ENCODE measurements at regions not wholly inside any gene's neighbourhood (a gene's known extent, or its start where the extent isn't known, plus 50 kb on each side); places are given as distances from the start of the nearest gene placed in this dataset.

- TF ChIP-seq, protein P1, sequence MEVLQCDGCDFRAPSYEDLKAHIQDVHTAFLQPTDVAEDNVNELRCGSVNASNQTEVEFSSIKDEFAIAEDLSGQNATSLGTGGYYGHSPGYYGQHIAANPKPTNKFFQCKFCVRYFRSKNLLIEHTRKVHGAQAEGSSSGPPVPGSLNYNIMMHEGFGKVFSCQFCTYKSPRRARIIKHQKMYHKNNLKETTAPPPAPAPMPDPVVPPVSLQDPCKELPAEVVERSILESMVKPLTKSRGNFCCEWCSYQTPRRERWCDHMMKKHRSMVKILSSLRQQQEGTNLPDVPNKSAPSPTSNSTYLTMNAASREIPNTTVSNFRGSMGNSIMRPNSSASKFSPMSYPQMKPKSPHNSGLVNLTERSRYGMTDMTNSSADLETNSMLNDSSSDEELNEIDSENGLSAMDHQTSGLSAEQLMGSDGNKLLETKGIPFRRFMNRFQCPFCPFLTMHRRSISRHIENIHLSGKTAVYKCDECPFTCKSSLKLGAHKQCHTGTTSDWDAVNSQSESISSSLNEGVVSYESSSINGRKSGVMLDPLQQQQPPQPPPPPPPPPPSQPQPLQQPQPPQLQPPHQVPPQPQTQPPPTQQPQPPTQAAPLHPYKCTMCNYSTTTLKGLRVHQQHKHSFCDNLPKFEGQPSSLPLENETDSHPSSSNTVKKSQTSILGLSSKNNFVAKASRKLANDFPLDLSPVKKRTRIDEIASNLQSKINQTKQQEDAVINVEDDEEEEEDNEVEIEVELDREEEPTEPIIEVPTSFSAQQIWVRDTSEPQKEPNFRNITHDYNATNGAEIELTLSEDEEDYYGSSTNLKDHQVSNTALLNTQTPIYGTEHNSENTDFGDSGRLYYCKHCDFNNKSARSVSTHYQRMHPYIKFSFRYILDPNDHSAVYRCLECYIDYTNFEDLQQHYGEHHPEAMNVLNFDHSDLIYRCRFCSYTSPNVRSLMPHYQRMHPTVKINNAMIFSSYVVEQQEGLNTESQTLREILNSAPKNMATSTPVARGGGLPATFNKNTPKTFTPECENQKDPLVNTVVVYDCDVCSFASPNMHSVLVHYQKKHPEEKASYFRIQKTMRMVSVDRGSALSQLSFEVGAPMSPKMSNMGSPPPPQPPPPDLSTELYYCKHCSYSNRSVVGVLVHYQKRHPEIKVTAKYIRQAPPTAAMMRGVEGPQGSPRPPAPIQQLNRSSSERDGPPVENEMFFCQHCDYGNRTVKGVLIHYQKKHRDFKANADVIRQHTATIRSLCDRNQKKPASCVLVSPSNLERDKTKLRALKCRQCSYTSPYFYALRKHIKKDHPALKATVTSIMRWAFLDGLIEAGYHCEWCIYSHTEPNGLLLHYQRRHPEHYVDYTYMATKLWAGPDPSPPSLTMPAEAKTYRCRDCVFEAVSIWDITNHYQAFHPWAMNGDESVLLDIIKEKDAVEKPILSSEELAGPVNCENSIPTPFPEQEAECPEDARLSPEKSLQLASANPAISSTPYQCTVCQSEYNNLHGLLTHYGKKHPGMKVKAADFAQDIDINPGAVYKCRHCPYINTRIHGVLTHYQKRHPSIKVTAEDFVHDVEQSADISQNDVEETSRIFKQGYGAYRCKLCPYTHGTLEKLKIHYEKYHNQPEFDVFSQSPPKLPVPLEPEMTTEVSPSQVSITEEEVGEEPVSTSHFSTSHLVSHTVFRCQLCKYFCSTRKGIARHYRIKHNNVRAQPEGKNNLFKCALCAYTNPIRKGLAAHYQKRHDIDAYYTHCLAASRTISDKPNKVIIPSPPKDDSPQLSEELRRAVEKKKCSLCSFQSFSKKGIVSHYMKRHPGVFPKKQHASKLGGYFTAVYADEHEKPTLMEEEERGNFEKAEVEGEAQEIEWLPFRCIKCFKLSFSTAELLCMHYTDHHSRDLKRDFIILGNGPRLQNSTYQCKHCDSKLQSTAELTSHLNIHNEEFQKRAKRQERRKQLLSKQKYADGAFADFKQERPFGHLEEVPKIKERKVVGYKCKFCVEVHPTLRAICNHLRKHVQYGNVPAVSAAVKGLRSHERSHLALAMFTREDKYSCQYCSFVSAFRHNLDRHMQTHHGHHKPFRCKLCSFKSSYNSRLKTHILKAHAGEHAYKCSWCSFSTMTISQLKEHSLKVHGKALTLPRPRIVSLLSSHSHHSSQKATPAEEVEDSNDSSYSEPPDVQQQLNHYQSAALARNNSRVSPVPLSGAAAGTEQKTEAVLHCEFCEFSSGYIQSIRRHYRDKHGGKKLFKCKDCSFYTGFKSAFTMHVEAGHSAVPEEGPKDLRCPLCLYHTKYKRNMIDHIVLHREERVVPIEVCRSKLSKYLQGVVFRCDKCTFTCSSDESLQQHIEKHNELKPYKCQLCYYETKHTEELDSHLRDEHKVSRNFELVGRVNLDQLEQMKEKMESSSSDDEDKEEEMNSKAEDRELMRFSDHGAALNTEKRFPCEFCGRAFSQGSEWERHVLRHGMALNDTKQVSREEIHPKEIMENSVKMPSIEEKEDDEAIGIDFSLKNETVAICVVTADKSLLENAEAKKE (CRISPR knock-in tag; IDR thresholded peaks at IDR 0.05), result no peak
- TF ChIP-seq CREB1 (CRISPR knock-in tag; IDR thresholded peaks at IDR 0.05; ENCODE audit: low read depth) (no peak), JUNB (IDR thresholded peaks at IDR 0.05; ENCODE audit: unreplicated experiment) (no peak), STAT1 (IDR thresholded peaks at IDR 0.05; ENCODE audit: unreplicated experiment) (no peak), NANOG (IDR thresholded peaks at IDR 0.05; ENCODE audit: borderline replicate concordance) (no peak), EZH2phosphoT487 (IDR thresholded peaks at IDR 0.05; ENCODE audit: unreplicated experiment) (no peak), ZNF114 (CRISPR knock-in tag; IDR thresholded peaks at IDR 0.05) (no peak)
Observed at GRCh38 chr16:73191660-73192046, 143.7 kb upstream of the ZFHX3 start (continued).

DNA sequence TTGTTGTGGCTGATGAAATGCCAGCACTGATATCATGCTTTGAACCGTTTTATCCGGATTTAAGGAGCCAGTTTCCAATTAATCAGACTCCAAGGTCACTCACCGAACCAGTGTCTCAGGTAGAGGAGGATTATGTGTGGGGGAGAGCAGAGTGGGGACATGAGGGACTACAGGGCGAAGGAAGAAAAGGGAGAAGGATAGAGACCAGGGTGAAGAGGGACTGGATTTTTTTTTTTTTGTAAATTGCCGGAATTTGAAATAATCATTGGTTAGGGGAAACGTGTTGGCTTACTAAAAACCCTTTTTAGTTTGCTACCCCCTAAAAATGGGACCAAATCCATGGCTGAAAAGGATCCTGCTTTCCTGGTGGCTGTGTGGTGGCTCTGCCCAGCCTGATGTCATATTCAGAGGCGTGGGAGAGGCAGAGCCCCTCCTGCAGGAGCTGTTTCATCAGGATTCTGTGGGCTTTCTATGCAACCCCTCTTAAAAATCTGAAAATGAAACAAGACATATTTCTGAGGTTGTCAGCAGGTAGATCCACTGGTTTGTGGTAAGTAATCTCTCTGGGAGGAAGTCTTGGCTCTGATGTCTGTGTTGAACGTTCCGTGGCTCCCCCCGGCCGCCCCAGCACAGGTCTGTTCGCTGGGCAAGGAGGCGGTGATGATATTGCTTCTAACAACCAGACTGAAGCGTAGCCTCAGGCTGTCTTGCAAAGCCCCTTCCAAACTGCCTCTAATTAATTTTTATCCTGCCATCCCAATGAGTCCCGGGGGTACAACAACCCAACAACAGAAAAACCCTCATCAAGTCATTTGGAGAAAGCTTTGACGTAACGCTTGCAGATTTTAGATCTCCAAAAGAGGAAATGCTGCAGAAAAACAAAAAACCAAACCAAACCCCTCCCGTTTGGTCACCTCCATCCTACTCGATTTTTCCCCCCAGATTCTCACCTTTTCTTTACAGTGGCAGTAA lies 143.0 kb upstream of the ZFHX3 start:
- Histone ChIP-seq H2AFZ (no peak overlapping the region), H3K4me1 (ENCODE audit: insufficient read depth) (peaks cover 3% of the 10 kb centered on the region; the same call in 1 of the 2 replicates), H3K36me3 (ENCODE audit: insufficient read depth) (no peaks in the 10 kb centered on the region), H4K20me1 (replicated peaks; ENCODE audit: insufficient read depth) (no peaks in the 10 kb centered on the region), H3K27ac (ENCODE audit: low read depth) (no peak overlapping the region), H3F3A (replicated peaks; ENCODE audit: low read depth) (no peaks in the 10 kb centered on the region), H3K79me2 (replicated peaks; ENCODE audit: insufficient read depth) (no peaks in the 10 kb centered on the region), H3K9me2 (ENCODE audit: insufficient read depth) (no peaks in the 10 kb centered on the region), H3K4me2 (no peak overlapping the region), H3K27me3 (ENCODE audit: insufficient read depth) (no peaks in the 10 kb centered on the region), H3K4me3 (no peak overlapping the region)
- peaks cover 9% of the 10 kb centered on the region for H3K27me3 Mint-ChIP-seq (ENCODE audit: insufficient read depth, low read depth, poor library complexity)
- H3K27ac Mint-ChIP-seq, result no peak overlapping the region
- H3K4me1 Mint-ChIP-seq, result peaks cover 10% of the 10 kb centered on the region
- no peaks in the 10 kb centered on the region for H3K36me3 Mint-ChIP-seq (ENCODE audit: low read depth)
- H3K9me3 Mint-ChIP-seq, result no peaks in the 10 kb centered on the region
- ATAC-seq (no peak), DNase-seq (ENCODE audit: low spot score) (no peak)
- H3K4me3 Mint-ChIP-seq, result no peak overlapping the region
- TF ChIP-seq, protein P1 (CRISPR knock-in tag; IDR thresholded peaks at IDR 0.05), result no peak
- no peak for TF ChIP-seq ZNF114 (CRISPR knock-in tag; IDR thresholded peaks at IDR 0.05)
- TF ChIP-seq POLR2AphosphoS5 (IDR thresholded peaks at IDR 0.05; ENCODE audit: low read depth), result no peak
- TF ChIP-seq CREB1 (CRISPR knock-in tag; IDR thresholded peaks at IDR 0.05; ENCODE audit: low read depth), result no peak
- TF ChIP-seq EZH2phosphoT487 (IDR thresholded peaks at IDR 0.05; ENCODE audit: unreplicated experiment), result no peak
